Keratinocyte (primary cell): ENCODE measurements at regions not wholly inside any gene's neighbourhood (a gene's known extent, or its start where the extent isn't known, plus 50 kb on each side); places are given as distances from the start of the nearest gene placed in this dataset.

Source experiments
- CTCF ChIP-seq, 3 experiments: IDR thresholded peaks in 1 of 3; conservative IDR thresholded peaks in 1 of 3; optimal IDR thresholded peaks in 1 of 3; 2 replicates in 2 of 3; 3 replicates in 1 of 3; pipeline versions ENCODE3 to v1.5.1; 2011; ENCODE audit warnings: low read length in 3 of 3, mild to moderate bottlenecking in 3 of 3, moderate library complexity in 2 of 3, control low read depth in 1 of 3, inconsistent platforms in 1 of 3; ENCODE audit not compliant: insufficient read depth in 2 of 3; ENCODE audit errors: extremely low read depth in 1 of 3
- EZH2 ChIP-seq: IDR thresholded peaks from one replicate; pipeline ENCODE4 v1.6.1; 2012; ENCODE audit warnings: inconsistent platforms, mild to moderate bottlenecking, low read length, moderate library complexity

DNA sequence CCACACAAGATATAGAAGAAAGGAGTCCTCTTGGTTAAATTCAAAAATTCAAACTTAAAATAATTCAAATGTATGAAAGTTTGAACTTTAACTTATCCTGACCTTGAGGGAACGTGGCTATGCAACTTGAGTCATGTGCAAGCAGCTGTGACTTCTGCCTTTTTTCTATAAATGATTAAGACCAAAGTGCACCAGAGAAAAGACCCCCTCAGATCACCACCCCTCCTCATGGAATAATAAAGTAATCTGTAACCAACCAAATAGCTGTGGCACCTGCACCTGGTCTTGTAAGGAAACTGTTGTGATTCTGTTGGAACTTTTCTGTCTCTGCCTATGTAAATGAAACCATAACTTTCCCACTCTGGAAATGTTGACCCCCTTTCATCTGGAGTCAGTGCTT lies 141.1 kb upstream of the GGTLC1 start:
- TF ChIP-seq CTCF (optimal IDR thresholded peaks at IDR 0.05 in 1 of 3, IDR thresholded peaks at IDR 0.05 in 1 of 3, conservative IDR thresholded peaks at IDR 0.05 in 1 of 3; ENCODE audit: extremely low read depth in 1 of 3, insufficient read depth in 2 of 3, low read length in 3 of 3) = no peak
- no peak for TF ChIP-seq EZH2
